Heart right ventricle (tissue), 16 donors: ENCODE measurements at regions not wholly inside any gene's neighbourhood (a gene's known extent, or its start where the extent isn't known, plus 50 kb on each side); places are given as distances from the start of the nearest gene placed in this dataset.

ENCODE experiments used
- ATAC-seq, 8 donors: fragments of 200-7000 bp; cut with Tn5 transposase; one replicate each; pipeline ENCODE4 v1.9.1; 2020; ENCODE audit warnings: mild to moderate bottlenecking in 8 of 8, moderate library complexity in 8 of 8, moderate number of reproducible peaks in 1 of 8
- DNase-seq, 2 donors: peaks; one replicate each; pipeline ENCODE4 v3.0.0-alpha.2; 2020
- H3K27ac ChIP-seq, 10 donors: fragments of 200-600 bp; sonication (generic) in 2 of 10; one replicate each; pipeline versions ENCODE4 v1.5.0 to v1.8.0; 2020 to 2022; ENCODE audit warnings: mild to moderate bottlenecking in 3 of 10
- H3K27me3 ChIP-seq, 7 donors: fragments of 200-600 bp; one replicate each; pipeline ENCODE4 v1.8.0; 2021 to 2022; ENCODE audit warnings: mild to moderate bottlenecking in 2 of 7
- H3K36me3 ChIP-seq, 9 donors: fragments of 200-600 bp; sonication (generic) in 1 of 9; one replicate each; pipeline versions ENCODE4 v1.5.0 to v1.8.0; 2020 to 2022; ENCODE audit warnings: mild to moderate bottlenecking in 2 of 9
- H3K4me1 ChIP-seq, 9 donors: fragments of 200-600 bp; sonication (generic) in 1 of 9; one replicate each; pipeline versions ENCODE4 v1.5.0 to v1.8.0; 2020 to 2022; ENCODE audit warnings: mild to moderate bottlenecking in 4 of 9
- H3K4me3 ChIP-seq, 10 donors: fragments of 200-600 bp; sonication (generic) in 2 of 10; one replicate each; pipeline versions ENCODE4 v1.5.0 to v1.8.0; 2020 to 2022; ENCODE audit warnings: mild to moderate bottlenecking in 7 of 10, moderate library complexity in 2 of 10
- H3K9me3 ChIP-seq, 11 donors: fragments of 200-600 bp in 10 of 11; sonication (generic) in 2 of 11; one replicate each; pipeline versions ENCODE4 v1.5.0 to v1.8.0; 2013 to 2022; ENCODE audit warnings: mild to moderate bottlenecking in 2 of 11, control low read depth in 1 of 11, moderate library complexity in 1 of 11
- CTCF ChIP-seq, 9 donors: fragments of 200-600 bp; sonication (generic) in 2 of 9; IDR thresholded peaks; one replicate each; pipeline versions ENCODE4 v1.5.0 to v1.8.0; 2021 to 2022; ENCODE audit warnings: antibody characterized with exemption in 9 of 9, mild to moderate bottlenecking in 5 of 9, moderate library complexity in 1 of 9
- WGBS, 2 donors: extraction: QIAGEN DNeasy Blood & Tissue Kit; methylation state at CpG; one replicate each; pipeline ENCODE4 v1.1.7; 2013; ENCODE audit warnings: inconsistent platforms in 1 of 2; 5-methylcytosine and 5-hydroxymethylcytosine counted together
- intact Hi-C, 10 donors: fragments of 100-400 bp; cut with DNase I; formaldehyde crosslinking; loops; one replicate each; pipeline versions ENCODE4 v1.11.1 to v1.14.2; 2022
- donor health status: Arrhythmogenic right ventricular cardiomyopathy.
- donor health status: ischemic (EF 13 %, LVEDD 7.1; RV severe dilation, severe dysfunction).
- donor health status: healthy with polysubstance abuse.
- donor health status: DM: no; HTN: yes; CAD: no.
- donor health status: DM: no; HTN: no; CAD: no.
- donor health status: ischemic (EF 25% LVEDD 6.9; RV normal size, moderate dysfunction).
- donor health status: ischemic (EF 25% LVEDD 5.7; RV mildly dilated, moderate dysfunction).
- donor health status: healthy.
- donor health status: DM: yes; HTN: yes; CAD: no.
- donor health status: Ischemic cardiomyopathy.
- donor health status: ischemic (EF 35%, LVEDD 5.7; RV mildly dilated, moderate dysfunction).
- donor health status: nonischemic (EF 11% LVEDD 7.7; RV severe dilation, severe dysfunction).
- donor health status: DM: yes; HTN: yes; CAD: no.
- donor health status: PGD.
- donor health status: ischemic (EF 29% LVEDD 5.4; RV normal size, mild dysfunction).
- donor health status: nonischemic (EF 23%, LVEDD 6.1; RV moderate dilation, normal function).

- ATAC-seq (no peak), DNase-seq (no peak)
- intact Hi-C loops = no loop called here
- no peak overlapping the region for H3K27ac ChIP-seq
- WGBS, 2 donors = 85 to 86% methylated on average over 6 of the region's 6 CpGs
- no peaks in the 10 kb centered on the region for H3K36me3 ChIP-seq
- no peak for TF ChIP-seq CTCF (IDR thresholded peaks at IDR 0.05)
- H3K9me3 ChIP-seq = no peaks in the 10 kb centered on the region
- H3K4me1 ChIP-seq = no peaks in the 10 kb centered on the region
- H3K4me3 ChIP-seq = no peak overlapping the region
- H3K27me3 ChIP-seq = peaks cover 0 to 20% (median 11%) of the 10 kb centered on the region in 7 donors
Measured at GRCh38 chr22:49538006-49538405, 289.7 kb downstream of the BRD1 start.

GRCh38 chr22:49536571-49537131 lies 291.0 kb downstream of the BRD1 start:
- H3K4me1 ChIP-seq = no peaks in the 10 kb centered on the region
- ATAC-seq (no peak), DNase-seq (no peak)
- no peak for TF ChIP-seq CTCF (IDR thresholded peaks at IDR 0.05)
- intact Hi-C loops = no loop called here
- no peak overlapping the region for H3K27ac ChIP-seq
- peaks cover 0 to 20% (median 11%) of the 10 kb centered on the region in 7 donors for H3K27me3 ChIP-seq
- no peak overlapping the region for H3K4me3 ChIP-seq
- H3K36me3 ChIP-seq = no peaks in the 10 kb centered on the region
- WGBS, 2 donors = 28 to 44% methylated on average over 17 of the region's 17 CpGs
- no peaks in the 10 kb centered on the region for H3K9me3 ChIP-seq

- Histone ChIP-seq H3K27me3 (peaks cover 0 to 20% (median 11%) of the 10 kb centered on the region in 7 donors), H3K4me3 (no peak overlapping the region), H3K4me1 (no peaks in the 10 kb centered on the region), H3K27ac (no peak overlapping the region), H3K9me3 (no peaks in the 10 kb centered on the region), H3K36me3 (no peaks in the 10 kb centered on the region)
- DNase-seq = no peak
- ATAC-seq = no peak
- no peak for TF ChIP-seq CTCF (IDR thresholded peaks at IDR 0.05)
- intact Hi-C loops = no loop called here
- 81 to 82% methylated on average over 16 of the region's 16 CpGs for WGBS, 2 donors
Measured at GRCh38 chr22:49535527-49536125, 292.0 kb downstream of the BRD1 start.

GRCh38 chr22:49535126-49535525 lies 292.5 kb downstream of the BRD1 start:
- no peak for ATAC-seq
- H3K4me3 ChIP-seq = no peak overlapping the region
- H3K36me3 ChIP-seq = no peaks in the 10 kb centered on the region
- no peak overlapping the region for H3K27ac ChIP-seq
- DNase-seq = no peak
- no peaks in the 10 kb centered on the region for H3K4me1 ChIP-seq
- intact Hi-C loops = no loop called here
- TF ChIP-seq CTCF (IDR thresholded peaks at IDR 0.05) = no peak
- H3K9me3 ChIP-seq = no peaks in the 10 kb centered on the region
- WGBS, 2 donors = 87 to 88% methylated on average over 9 of the region's 9 CpGs
- peaks cover 0 to 20% (median 11%) of the 10 kb centered on the region in 7 donors for H3K27me3 ChIP-seq
